HUES6 (cell line): ENCODE measurements at regions not wholly inside any gene's neighbourhood (a gene's known extent, or its start where the extent isn't known, plus 50 kb on each side); places are given as distances from the start of the nearest gene placed in this dataset.
"Not testable (repeated sequence)": the region's sequence is repeated elsewhere in the genome, so short reads cannot be mapped to it uniquely, and the experiment has no call there.

Experiments used
- H3K27ac ChIP-seq: 2 replicates; pipeline ENCODE4 v1.7.0; 2013; ENCODE audit warnings: low read depth, mild to moderate bottlenecking, low read length, inconsistent platforms
- H3K27me3 ChIP-seq: 2 replicates; pipeline ENCODE4 v1.6.1; 2013; ENCODE audit warnings: low read length; ENCODE audit not compliant: control insufficient read depth, insufficient read depth
- H3K36me3 ChIP-seq: 2 replicates; pipeline ENCODE4 v1.6.1; 2013; ENCODE audit warnings: low read length; ENCODE audit not compliant: control insufficient read depth, insufficient read depth
- H3K4me1 ChIP-seq: 2 replicates; pipeline ENCODE4 v1.6.1; 2013; ENCODE audit warnings: low read length; ENCODE audit not compliant: control insufficient read depth, insufficient read depth
- H3K4me3 ChIP-seq: 2 replicates; pipeline ENCODE4 v1.5.1; 2013; ENCODE audit warnings: low read depth, low read length
- H3K9ac ChIP-seq: one replicate; pipeline ENCODE4 v1.6.1; 2013; ENCODE audit warnings: mild to moderate bottlenecking, low read length
- H3K9me3 ChIP-seq: 2 replicates; pipeline ENCODE4 v1.6.1; 2013; ENCODE audit warnings: low read depth, low read length; ENCODE audit not compliant: control insufficient read depth, insufficient read depth

DNA sequence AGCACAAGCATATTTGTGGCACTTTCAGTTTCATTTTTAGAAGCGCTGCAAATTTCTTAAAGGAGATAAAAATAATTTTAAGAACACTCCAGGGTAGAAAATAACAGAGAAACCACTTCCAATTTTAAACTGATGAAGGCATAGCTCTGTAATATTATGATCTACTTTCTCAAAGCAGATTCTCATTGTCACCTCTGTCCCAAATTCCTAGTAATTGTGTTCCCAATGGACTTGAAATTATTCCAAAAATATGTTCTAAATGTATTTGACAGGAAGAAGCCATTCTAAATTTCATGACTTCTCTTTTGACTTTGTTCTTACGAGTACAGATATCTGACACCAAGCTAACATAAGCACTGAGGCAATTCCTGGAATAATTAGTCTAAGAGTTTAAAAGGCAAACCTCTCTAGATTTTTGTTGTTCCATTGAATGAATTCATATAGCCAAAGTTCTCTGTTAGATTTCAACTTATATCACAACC, 140.2 kb upstream of the CARMIL1 start:
- Histone ChIP-seq H3K9ac (no peak overlapping the region), H3K4me1 (no peaks in the 10 kb centered on the region), H3K36me3 (no peaks in the 10 kb centered on the region), H3K27ac (no peak overlapping the region), H3K27me3 (no peaks in the 10 kb centered on the region), H3K9me3 (peaks cover 15% of the 10 kb centered on the region; the same call in 1 of the 2 replicates), H3K4me3 (no peak overlapping the region)

- not testable (repeated sequence) for H3K36me3 ChIP-seq, H3K4me1 ChIP-seq, H3K9ac ChIP-seq, H3K4me3 ChIP-seq, H3K27ac ChIP-seq, H3K27me3 ChIP-seq
- H3K9me3 ChIP-seq: peaks cover 13% of the 10 kb centered on the region; the same call in 1 of the 2 replicates
Observed at GRCh38 chr6:25139608-25140007, 139.6 kb upstream of the CARMIL1 start.

GRCh38 chr6:25142506-25142905, 136.7 kb upstream of the CARMIL1 start:
- H3K4me3 ChIP-seq: no peak overlapping the region
- no peaks in the 10 kb centered on the region for H3K36me3 ChIP-seq
- no peaks in the 10 kb centered on the region for H3K4me1 ChIP-seq
- H3K9ac ChIP-seq: no peak overlapping the region
- H3K27me3 ChIP-seq: no peaks in the 10 kb centered on the region
- H3K9me3 ChIP-seq: 0 out of 2 replicates have a peak, but pooled peaks cover 3% of the 10 kb centered on the region
- H3K27ac ChIP-seq: no peak overlapping the region

DNA sequence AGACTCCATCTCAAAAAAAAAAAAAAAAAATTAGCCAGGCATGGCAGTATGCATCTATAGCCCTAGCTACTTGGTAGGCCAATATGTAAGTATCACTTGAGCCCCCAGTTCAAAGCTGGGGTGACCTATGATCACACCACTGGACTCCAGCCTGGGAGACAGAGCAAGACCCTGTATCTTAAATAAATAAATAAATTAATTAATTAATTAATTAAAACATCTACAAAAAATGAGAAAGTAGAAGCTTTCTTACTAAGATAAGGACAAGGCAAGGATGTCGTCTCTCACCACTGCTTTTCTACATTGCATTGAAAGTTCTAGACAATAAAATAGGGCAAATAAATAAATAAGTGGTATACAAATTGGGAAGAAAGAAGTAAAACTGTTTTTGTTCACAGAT, 134.3 kb upstream of the CARMIL1 start:
- no peak overlapping the region for H3K4me3 ChIP-seq
- H3K9ac ChIP-seq: no peak overlapping the region
- H3K36me3 ChIP-seq: no peaks in the 10 kb centered on the region
- 0 out of 2 replicates have a peak, but pooled peaks cover 3% of the 10 kb centered on the region for H3K9me3 ChIP-seq
- no peak overlapping the region for H3K27ac ChIP-seq
- no peaks in the 10 kb centered on the region for H3K4me1 ChIP-seq
- no peaks in the 10 kb centered on the region for H3K27me3 ChIP-seq

- no peaks in the 10 kb centered on the region for H3K36me3 ChIP-seq
- H3K4me3 ChIP-seq: no peak overlapping the region
- no peak overlapping the region for H3K27ac ChIP-seq
- no peaks in the 10 kb centered on the region for H3K4me1 ChIP-seq
- H3K9me3 ChIP-seq: no peaks in the 10 kb centered on the region
- H3K9ac ChIP-seq: no peak overlapping the region
- H3K27me3 ChIP-seq: no peaks in the 10 kb centered on the region
Observed at GRCh38 chr6:25147223-25147622, 132.0 kb upstream of the CARMIL1 start.

- Histone ChIP-seq H3K4me3 (no peak overlapping the region), H3K27me3 (no peaks in the 10 kb centered on the region), H3K4me1 (no peaks in the 10 kb centered on the region), H3K9ac (no peak overlapping the region), H3K9me3 (no peaks in the 10 kb centered on the region), H3K36me3 (no peaks in the 10 kb centered on the region), H3K27ac (no peak overlapping the region)
Observed at GRCh38 chr6:25150031-25150430, 129.1 kb upstream of the CARMIL1 start.

DNA sequence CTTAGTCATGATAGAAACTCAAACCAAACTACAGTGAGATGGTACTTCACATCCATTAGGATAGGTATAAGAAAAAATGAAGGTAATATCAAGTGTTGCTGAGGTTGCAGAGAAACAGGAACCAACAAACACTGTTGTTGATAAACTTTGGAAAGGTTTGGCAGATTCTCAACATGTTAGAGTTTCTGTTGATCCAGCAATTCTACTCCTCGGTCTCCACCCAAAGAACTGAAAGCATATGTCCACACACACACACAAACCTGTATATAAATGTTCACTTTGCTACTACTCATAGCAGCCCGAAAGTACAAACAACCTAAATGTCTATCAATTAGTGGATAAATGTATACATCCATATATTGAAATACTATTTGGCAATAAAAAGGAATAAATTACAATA, 128.3 kb upstream of the CARMIL1 start:
- no peaks in the 10 kb centered on the region for H3K4me1 ChIP-seq
- no peak overlapping the region for H3K4me3 ChIP-seq
- H3K27ac ChIP-seq: no peak overlapping the region
- H3K27me3 ChIP-seq: no peaks in the 10 kb centered on the region
- no peaks in the 10 kb centered on the region; the same call in 1 of the 2 replicates for H3K9me3 ChIP-seq
- H3K9ac ChIP-seq: no peak overlapping the region
- H3K36me3 ChIP-seq: no peaks in the 10 kb centered on the region

DNA sequence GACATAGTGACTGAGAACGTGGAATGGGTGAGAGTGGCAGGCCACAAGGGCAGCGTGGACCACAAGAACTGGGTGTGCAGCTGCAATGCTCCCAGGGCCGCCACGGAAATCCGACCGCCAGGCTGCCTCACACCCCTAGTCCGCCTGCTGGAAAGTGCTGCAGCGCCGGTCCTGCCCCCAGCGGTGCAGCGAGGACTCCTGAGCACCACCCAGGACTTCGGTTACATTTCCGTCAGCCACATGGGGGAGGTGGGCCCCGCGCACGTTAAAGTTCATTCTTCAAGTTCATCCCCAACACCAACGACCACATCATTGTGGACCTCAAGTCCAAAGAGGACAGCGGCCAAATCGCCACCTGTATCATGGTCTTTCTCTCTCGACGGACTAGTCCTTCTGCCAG, 126.1 kb upstream of the CARMIL1 start:
- no peak overlapping the region for H3K9ac ChIP-seq
- no peaks in the 10 kb centered on the region for H3K27me3 ChIP-seq
- H3K4me3 ChIP-seq: no peak overlapping the region
- H3K9me3 ChIP-seq: peaks cover 17% of the 10 kb centered on the region
- no peaks in the 10 kb centered on the region for H3K36me3 ChIP-seq
- H3K4me1 ChIP-seq: no peaks in the 10 kb centered on the region
- H3K27ac ChIP-seq: no peak overlapping the region

GRCh38 chr6:25154034-25154596, 125.1 kb upstream of the CARMIL1 start:
- no peak overlapping the region for H3K4me3 ChIP-seq
- H3K9me3 ChIP-seq: peaks cover 26% of the 10 kb centered on the region
- no peak overlapping the region for H3K27ac ChIP-seq
- H3K36me3 ChIP-seq: no peaks in the 10 kb centered on the region
- no peaks in the 10 kb centered on the region for H3K4me1 ChIP-seq
- H3K9ac ChIP-seq: no peak overlapping the region
- H3K27me3 ChIP-seq: no peaks in the 10 kb centered on the region

DNA sequence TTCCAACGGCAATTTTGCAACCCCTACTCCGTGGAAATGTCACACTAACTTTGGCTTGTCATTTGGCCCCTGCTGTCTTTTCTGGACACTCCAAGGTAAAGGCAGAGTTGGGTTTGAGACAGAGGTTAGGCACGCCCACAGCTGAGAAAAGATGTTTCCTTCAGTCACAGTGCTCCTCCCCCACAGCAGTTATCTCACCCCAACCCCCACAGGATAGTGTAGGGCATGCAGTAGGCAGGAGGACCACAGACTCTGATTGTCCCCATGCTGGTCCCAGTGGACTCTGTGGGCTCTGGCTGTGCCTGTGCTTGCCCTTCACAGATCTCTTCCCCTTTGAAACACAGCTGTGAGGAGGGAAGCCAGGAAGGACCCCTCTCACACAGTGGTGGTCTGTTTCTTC, 124.0 kb upstream of the CARMIL1 start:
- no peaks in the 10 kb centered on the region for H3K36me3 ChIP-seq
- no peak overlapping the region for H3K9ac ChIP-seq
- H3K4me3 ChIP-seq: no peak overlapping the region
- no peak overlapping the region for H3K27ac ChIP-seq
- H3K4me1 ChIP-seq: no peaks in the 10 kb centered on the region
- no peaks in the 10 kb centered on the region for H3K27me3 ChIP-seq
- peaks cover 26% of the 10 kb centered on the region for H3K9me3 ChIP-seq

GRCh38 chr6:25156123-25156522, 123.1 kb upstream of the CARMIL1 start:
- no peaks in the 10 kb centered on the region for H3K4me1 ChIP-seq
- no peaks in the 10 kb centered on the region for H3K36me3 ChIP-seq
- peaks cover 26% of the 10 kb centered on the region for H3K9me3 ChIP-seq
- H3K4me3 ChIP-seq: no peak overlapping the region
- H3K27me3 ChIP-seq: no peaks in the 10 kb centered on the region
- H3K9ac ChIP-seq: no peak overlapping the region
- no peak overlapping the region for H3K27ac ChIP-seq
